ENCODE measurements at regions not wholly inside any gene's neighbourhood (a gene's known extent, or its start where the extent isn't known, plus 50 kb on each side); places are given as distances from the start of the nearest gene placed in this dataset.

DNA sequence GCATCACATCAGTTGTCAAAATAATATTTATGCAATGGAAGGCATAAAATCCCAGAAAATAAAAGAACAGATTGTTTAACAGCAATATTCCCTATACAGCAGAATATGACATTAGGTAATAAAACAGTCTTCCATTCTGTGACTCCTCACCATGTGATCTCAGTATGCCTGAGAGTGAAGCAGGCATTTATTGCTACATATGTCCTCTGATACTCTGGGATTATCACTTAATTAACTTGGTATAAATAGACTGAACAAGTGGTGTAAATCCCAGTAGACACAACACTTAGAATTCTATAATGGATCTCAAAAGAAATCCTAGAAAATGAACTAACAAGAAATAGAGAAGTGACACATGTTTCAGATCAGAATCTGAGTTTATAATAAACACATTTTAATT lies 841.3 kb downstream of the PDHA2 start:
- intact Hi-C loops (cut with DNase I): no loop called here
- ATAC-seq (no peak), DNase-seq (ENCODE audit: missing footprints) (no peak)

DNA sequence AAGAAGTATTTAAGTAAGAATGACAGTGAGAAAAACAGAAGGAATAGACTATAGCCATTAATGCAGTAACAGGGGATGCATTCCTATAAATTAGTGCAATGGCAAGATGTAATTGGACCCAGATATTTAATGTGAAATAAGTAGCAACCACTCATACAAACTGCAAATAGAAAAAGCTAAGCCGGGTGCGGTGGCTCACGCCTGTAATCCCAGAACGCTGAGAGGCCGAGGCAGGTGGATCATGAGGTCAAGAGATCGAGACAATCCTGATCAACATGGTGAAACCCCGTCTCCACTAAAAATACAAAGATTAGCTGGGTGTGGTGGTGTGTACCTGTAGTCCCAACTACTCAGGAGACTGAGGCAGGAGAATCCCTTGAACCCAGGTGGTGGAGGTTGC lies 845.8 kb downstream of the PDHA2 start:
- DNase-seq (ENCODE audit: missing footprints) (peak; percentile 54), ATAC-seq (no peak)
- intact Hi-C loops (cut with DNase I): no loop called here

- DNase-seq (ENCODE audit: missing footprints) (no peak), ATAC-seq (no peak)
- intact Hi-C loops (cut with DNase I): no loop called here
These were observed 851.6 kb downstream of the PDHA2 start for GRCh38 chr4:96691521-96691920.

DNA sequence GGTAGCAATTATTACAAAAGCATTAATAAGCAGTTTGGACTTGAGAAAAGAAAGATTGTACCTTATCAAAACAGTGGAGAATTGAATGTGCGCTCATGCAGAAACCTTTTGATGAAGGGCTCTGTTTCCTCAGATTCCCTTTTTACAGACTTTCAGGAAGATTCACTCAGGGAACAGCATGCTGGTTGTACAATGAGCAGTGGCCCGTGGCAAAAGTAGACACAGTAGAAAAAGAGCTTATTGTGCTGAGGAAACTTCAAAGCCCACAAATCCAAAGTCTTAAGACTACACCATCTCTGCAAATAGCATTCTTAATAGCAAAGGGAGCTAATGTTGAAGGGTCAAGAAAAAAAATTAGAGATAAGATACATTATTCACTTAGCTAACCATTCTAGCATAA lies 858.9 kb downstream of the PDHA2 start:
- no peak for ATAC-seq
- intact Hi-C loops (cut with DNase I): no loop called here

DNA sequence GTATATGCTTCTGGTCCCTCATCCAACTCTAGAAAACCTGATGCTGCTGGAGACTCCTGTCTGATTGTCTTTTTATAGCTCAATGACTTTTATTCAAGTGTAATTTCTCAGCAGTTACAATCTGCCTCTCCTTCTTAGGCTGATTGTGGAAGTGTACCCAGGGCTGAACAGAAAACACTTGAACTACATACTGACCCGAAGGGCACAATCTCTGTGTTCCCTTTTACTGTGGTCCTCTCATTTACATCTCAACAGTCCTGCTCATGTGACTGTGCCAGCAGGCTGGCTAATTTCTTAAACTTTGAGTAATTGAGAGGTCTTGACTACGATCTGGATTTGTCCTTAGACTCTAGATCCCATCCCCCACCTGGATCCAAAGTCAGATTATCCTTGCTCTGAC lies 863.4 kb downstream of the PDHA2 start:
- intact Hi-C loops (cut with DNase I): no loop called here
- no peak for ATAC-seq

More for the DNA sequence above, 858.9 kb downstream of the PDHA2 start:
- DNase-seq (ENCODE audit: missing footprints): no peak

GRCh38 chr4:96708766-96709165 lies 868.9 kb downstream of the PDHA2 start:
- no peak for ATAC-seq
- intact Hi-C loops (cut with DNase I): no loop called here
- DNase-seq (ENCODE audit: missing footprints): no peak

More for the DNA sequence above, 863.4 kb downstream of the PDHA2 start:
- DNase-seq (ENCODE audit: missing footprints): no peak

- no peak for ATAC-seq
- intact Hi-C loops (cut with DNase I): no loop called here
- DNase-seq (ENCODE audit: missing footprints): no peak
These were observed 873.5 kb downstream of the PDHA2 start for GRCh38 chr4:96713271-96713850.

DNA sequence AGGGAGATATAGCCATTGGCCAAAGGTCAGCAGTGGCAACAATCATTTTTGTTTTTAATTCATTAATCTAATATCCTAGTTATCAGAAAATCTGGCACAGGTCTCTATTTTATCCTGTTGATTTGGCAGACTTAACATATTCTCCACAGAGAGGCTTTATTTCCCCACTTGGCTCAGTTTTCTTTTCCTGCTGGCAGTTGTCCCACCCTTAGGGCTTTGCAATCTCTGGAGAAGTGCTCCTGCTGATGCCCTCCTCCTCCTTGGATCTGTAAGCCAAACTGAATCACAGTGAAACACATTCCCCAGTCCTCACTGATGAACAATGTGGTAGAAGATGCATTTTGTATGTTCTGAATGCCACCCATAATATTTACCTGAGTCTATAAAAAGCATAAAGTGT lies 889.7 kb downstream of the PDHA2 start:
- DNase-seq (ENCODE audit: missing footprints): no peak

DNA sequence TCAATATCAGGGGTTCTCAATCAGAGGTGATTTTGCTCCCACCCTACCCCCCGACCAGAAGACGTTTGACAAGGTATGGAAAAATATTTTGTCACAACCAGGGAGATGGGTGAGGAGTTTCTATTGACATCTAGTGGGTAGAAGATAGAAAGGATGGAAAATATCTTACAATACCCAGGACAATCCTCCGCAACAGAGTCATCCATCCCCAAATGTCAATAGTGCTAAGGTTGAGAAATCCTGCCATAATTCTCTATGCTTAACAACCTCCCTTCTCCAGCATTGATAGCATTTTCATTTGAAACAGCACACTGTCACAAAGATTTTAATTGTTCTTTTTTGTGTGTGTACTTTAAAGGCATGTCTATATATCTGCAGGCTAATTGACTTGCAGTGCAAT lies 890.5 kb downstream of the PDHA2 start:
- intact Hi-C loops (cut with DNase I): no loop called here
- no peak for DNase-seq (ENCODE audit: missing footprints)

More for the DNA sequence above, 889.7 kb downstream of the PDHA2 start:
- intact Hi-C loops (cut with DNase I): no loop called here
- no peak for ATAC-seq

GRCh38 chr4:96736352-96736889 lies 896.5 kb downstream of the PDHA2 start:
- ATAC-seq (no peak), DNase-seq (ENCODE audit: missing footprints) (no peak)
- intact Hi-C loops (cut with DNase I): no loop called here

More for the DNA sequence above, 890.5 kb downstream of the PDHA2 start:
- no peak for ATAC-seq

DNA sequence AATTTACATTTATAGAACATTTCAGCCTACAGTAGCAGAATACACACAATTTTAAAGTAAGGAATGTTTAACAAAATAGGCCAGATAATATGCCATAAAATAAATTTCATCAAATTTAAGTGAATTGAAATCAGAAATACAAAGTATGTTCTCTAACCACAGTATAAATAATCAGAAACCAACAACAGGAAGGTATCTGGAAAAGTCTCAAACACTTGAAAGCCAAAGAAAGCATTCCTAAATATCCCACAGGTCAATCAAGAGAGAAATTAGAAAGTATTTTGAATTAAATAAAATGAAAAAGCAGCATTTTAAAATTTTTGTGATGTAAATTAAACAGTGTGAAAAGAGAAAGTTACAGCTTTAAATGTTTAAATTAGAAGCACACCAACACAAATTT lies 899.2 kb downstream of the PDHA2 start:
- ATAC-seq: no peak
- intact Hi-C loops (cut with DNase I): no loop called here
- no peak for DNase-seq (ENCODE audit: missing footprints)

DNA sequence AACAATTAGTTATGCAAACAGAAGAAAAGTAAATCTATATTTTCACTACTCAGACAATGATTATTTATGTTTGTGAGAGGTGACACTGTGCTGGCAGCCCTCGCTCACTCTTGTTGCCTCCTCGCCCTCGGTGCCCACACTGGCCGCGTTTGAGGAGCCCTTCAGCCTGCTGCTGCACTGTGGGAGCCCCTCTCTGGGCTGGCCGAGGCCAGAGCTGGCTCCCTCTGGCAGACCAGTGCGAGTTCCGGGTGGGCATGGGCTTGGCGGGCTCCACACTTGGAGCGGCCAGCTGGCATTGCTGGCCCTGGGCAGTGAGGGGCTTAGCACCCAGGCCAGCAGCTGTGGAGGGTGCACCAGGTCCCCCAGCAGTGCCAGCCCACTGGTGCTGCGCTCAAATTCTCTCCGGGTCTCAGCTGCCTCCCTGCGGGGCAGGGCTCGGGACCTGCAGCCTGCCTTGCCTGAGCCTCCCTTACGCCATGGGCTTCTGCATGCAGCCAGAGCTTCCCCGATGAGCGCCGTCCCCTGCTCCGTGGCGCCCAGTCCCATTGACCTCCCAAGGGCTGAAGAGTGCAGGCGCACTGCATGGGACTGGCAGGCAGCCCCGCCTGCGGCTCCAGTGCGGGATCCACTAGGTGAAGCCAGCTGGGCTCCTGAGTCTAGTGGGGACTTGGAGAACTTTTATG lies 902.6 kb downstream of the PDHA2 start:
- intact Hi-C loops (cut with DNase I): no loop called here
- no peak for DNase-seq (ENCODE audit: missing footprints)

GRCh38 chr4:96744676-96745075 lies 904.8 kb downstream of the PDHA2 start:
- DNase-seq (ENCODE audit: missing footprints) (no peak), ATAC-seq (no peak)
- intact Hi-C loops (cut with DNase I): no loop called here

More for the DNA sequence above, 902.6 kb downstream of the PDHA2 start:
- no peak for ATAC-seq

DNA sequence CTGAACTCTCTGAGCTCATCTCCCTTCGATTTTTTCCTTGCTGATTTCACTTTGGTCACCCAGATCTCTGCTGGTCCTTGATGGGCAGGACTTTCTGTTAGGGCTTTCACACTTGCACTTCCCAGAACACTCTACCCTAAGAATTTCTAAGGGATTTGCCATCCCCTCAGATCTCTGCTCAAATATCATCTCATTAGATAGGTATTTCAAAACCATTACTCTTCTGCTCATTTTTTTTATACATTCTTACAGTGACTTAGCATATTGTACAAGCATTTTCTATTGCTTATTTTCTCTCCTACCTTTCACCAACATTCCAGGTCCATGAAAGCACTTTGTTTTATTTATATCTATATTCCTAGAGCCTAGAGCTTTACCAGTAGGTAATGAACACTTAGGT lies 913.3 kb downstream of the PDHA2 start:
- intact Hi-C loops (cut with DNase I): no loop called here
- ATAC-seq (no peak), DNase-seq (ENCODE audit: missing footprints) (no peak)

GRCh38 chr4:96755569-96756484 lies 915.9 kb downstream of the PDHA2 start:
- no peak for ATAC-seq
- intact Hi-C loops (cut with DNase I): no loop called here
- DNase-seq (ENCODE audit: missing footprints): no peak

- ATAC-seq: no peak
- intact Hi-C loops (cut with DNase I): no loop called here
- DNase-seq (ENCODE audit: missing footprints): no peak
These were observed 916.7 kb downstream of the PDHA2 start for GRCh38 chr4:96756584-96756983.

- DNase-seq (ENCODE audit: missing footprints) (no peak), ATAC-seq (no peak)
- intact Hi-C loops (cut with DNase I): no loop called here
These were observed 923.7 kb downstream of the PDHA2 start for GRCh38 chr4:96763546-96763945.

GRCh38 chr4:96766359-96766758 lies 926.5 kb downstream of the PDHA2 start:
- DNase-seq (ENCODE audit: missing footprints) (no peak), ATAC-seq (no peak)
- intact Hi-C loops (cut with DNase I): no loop called here

- no peak for DNase-seq (ENCODE audit: missing footprints)
- ATAC-seq: no peak
- intact Hi-C loops (cut with DNase I): no loop called here
These were observed 928.1 kb downstream of the PDHA2 start for GRCh38 chr4:96767815-96768480.
